HepG2 (cell line): ENCODE measurements at regions not wholly inside any gene's neighbourhood (a gene's known extent, or its start where the extent isn't known, plus 50 kb on each side); places are given as distances from the start of the nearest gene placed in this dataset.

ENCODE experiments used
- ATAC-seq: fragments of 200-7000 bp; cut with Tn5 transposase; 3 replicates; pipeline ENCODE4 v1.9.1; 2020; ENCODE audit warnings: mild to moderate bottlenecking, moderate library complexity
- BruUV-seq: library from RNA; stranded (reverse); fragments of 400-500 nt; replicated peaks from 2 replicates; lab custom pipeline; 2021; lab: Mats Ljungman, UMichigan
- CTCF ChIA-PET: fragments of 300-600 bp; formaldehyde crosslinking; extraction: SDS; loops from one replicate; lab custom pipeline; 2021; ENCODE audit warnings: low total read pairs, inconsistent platforms, low intra/inter-chr PET ratio; lab: Yijun Ruan, JAX
- POLR2A ChIA-PET: fragments of 350-600 bp; sonication (Branson Sonifier 250); formaldehyde crosslinking; loops from one replicate; lab custom pipeline; 2020; ENCODE audit warnings: antibody characterized with exemption, inconsistent platforms; lab: Yijun Ruan, JAX
- DNase-seq: peaks from one replicate; pipeline ENCODE4 v3.0.0-alpha.2; 2015; ENCODE audit warnings: low spot score
- FAIRE-seq: peaks from 3 replicates; lab custom pipeline; 2011; peaks lifted over from hg19 to GRCh38; lab: Jason Lieb, UNC
- H2AFZ ChIP-seq: one replicate; pipeline ENCODE4 v1.6.1; 2011; ENCODE audit warnings: low read length, inconsistent platforms
- H3K27ac ChIP-seq: fragments of 300-600 bp; 3 replicates; pipeline ENCODE4 v1.8.0; 2011; ENCODE audit warnings: mixed run types, mild to moderate bottlenecking, mixed read lengths, low read length, inconsistent platforms; ENCODE audit not compliant: insufficient read depth; ENCODE audit errors: extremely low read length
- H3K27me3 ChIP-seq, 2 experiments: fragments of 200-600 bp in 1 of 2; 2 replicates in 1 of 2; 3 replicates in 1 of 2; pipeline versions ENCODE4 v1.6.0 to v1.8.0; 2011; ENCODE audit warnings: low read length in 2 of 2, mild to moderate bottlenecking in 2 of 2, moderate library complexity in 2 of 2, inconsistent platforms in 1 of 2; ENCODE audit not compliant: insufficient read depth in 2 of 2, control insufficient read depth in 1 of 2
- H3K36me3 ChIP-seq, 2 experiments: fragments of 200-600 bp in 1 of 2; replicated peaks in 1 of 2; 2 replicates in 1 of 2; 3 replicates in 1 of 2; pipeline versions ENCODE4 v1.5.1 to v1.8.0; 2011; ENCODE audit warnings: low read length in 2 of 2, inconsistent platforms in 1 of 2; ENCODE audit not compliant: insufficient read depth in 2 of 2, control insufficient read depth in 1 of 2
- H3K4me1 ChIP-seq: 2 replicates; pipeline ENCODE4 v1.5.1; 2012; ENCODE audit warnings: low read length, inconsistent platforms; ENCODE audit not compliant: insufficient read depth
- H3K4me2 ChIP-seq: 2 replicates; pipeline ENCODE4 v1.6.0; 2011; ENCODE audit warnings: low read depth, low read length, inconsistent platforms
- H3K4me3 ChIP-seq, 3 experiments: fragments of 200-600 bp in 1 of 3; sonication (generic), shearing (Covaris generic) in 1 of 3; replicated peaks in 1 of 3; 2 replicates each; pipeline ENCODE4 v1.5.1; 2011 to 2016; ENCODE audit warnings: low read length in 3 of 3, inconsistent platforms in 2 of 3, low read depth in 2 of 3, mild to moderate bottlenecking in 2 of 3, control low read depth in 1 of 3, mixed read lengths in 1 of 3; ENCODE audit not compliant: insufficient read depth in 1 of 3
- H3K79me2 ChIP-seq: one replicate; pipeline ENCODE4 v1.6.1; 2011; ENCODE audit warnings: low read length, inconsistent platforms; ENCODE audit not compliant: insufficient read depth
- H3K9ac ChIP-seq: 2 replicates; pipeline ENCODE4 v1.6.0; 2011; ENCODE audit warnings: mild to moderate bottlenecking, low read depth, low read length, inconsistent platforms; ENCODE audit not compliant: insufficient read depth
- H3K9me3 ChIP-seq: 2 replicates; pipeline ENCODE4 v1.5.1; 2012; ENCODE audit warnings: mild to moderate bottlenecking, low read length
- H4K20me1 ChIP-seq: 2 replicates; pipeline ENCODE4 v1.6.0; 2011; ENCODE audit warnings: inconsistent platforms, mild to moderate bottlenecking, low read length, moderate library complexity; ENCODE audit not compliant: insufficient read depth
- GABPB1 ChIP-seq: IDR thresholded peaks from 2 replicates; pipeline ENCODE4 v1.6.1; 2016; ENCODE audit warnings: mild to moderate bottlenecking, missing genetic modification reagents, moderate library complexity, missing compliant biosample characterization
- HMG20B ChIP-seq: conservative IDR thresholded peaks from 2 replicates; pipeline ENCODE4 v1.6.1; 2016; ENCODE audit warnings: missing genetic modification reagents, missing compliant biosample characterization
- HNRNPLL ChIP-seq: fragments of 200-400 bp; formaldehyde crosslinking; IDR thresholded peaks from 2 replicates; pipeline ENCODE4 v1.6.1; 2017; ENCODE audit warnings: mild to moderate bottlenecking, low read depth, low read length; ENCODE audit not compliant: poor library complexity, severe bottlenecking
- POGZ ChIP-seq: sonication (generic); formaldehyde crosslinking; IDR thresholded peaks from 2 replicates; pipeline ENCODE4 v1.4.0; 2020; ENCODE audit warnings: mild to moderate bottlenecking, missing genetic modification reagents
- SMARCE1 ChIP-seq: fragments of 450-650 bp; IDR thresholded peaks from 2 replicates; pipeline ENCODE4 v1.6.1; 2017; ENCODE audit warnings: borderline replicate concordance
- SP1 ChIP-seq, 2 experiments: fragments of 450-650 bp in 1 of 2; sonication (generic) in 1 of 2; formaldehyde crosslinking in 1 of 2; IDR thresholded peaks; 2 replicates each; pipeline versions ENCODE4 v1.4.0 to v1.6.1; 2016 to 2020; ENCODE audit warnings: missing genetic modification reagents in 1 of 2
- STAG1 ChIP-seq: sonication (generic); formaldehyde crosslinking; IDR thresholded peaks from 2 replicates; pipeline ENCODE4 v1.4.0; 2020; ENCODE audit warnings: missing genetic modification reagents
- WIZ ChIP-seq: sonication (generic); formaldehyde crosslinking; IDR thresholded peaks from 2 replicates; pipeline ENCODE4 v1.5.1; 2020; ENCODE audit warnings: mild to moderate bottlenecking, missing genetic modification reagents
- ZMYM4 ChIP-seq: sonication (generic); formaldehyde crosslinking; IDR thresholded peaks from 2 replicates; pipeline ENCODE4 v1.8.1; 2023; ENCODE audit warnings: mild to moderate bottlenecking, missing genetic modification reagents
- ZNF225 ChIP-seq: sonication (generic); formaldehyde crosslinking; IDR thresholded peaks from 2 replicates; pipeline ENCODE4 v1.4.0; 2020; ENCODE audit warnings: mild to moderate bottlenecking, missing genetic modification reagents
- ZNF564 ChIP-seq: sonication (generic); formaldehyde crosslinking; IDR thresholded peaks from 2 replicates; pipeline ENCODE4 v1.8.1; 2023; ENCODE audit warnings: mild to moderate bottlenecking, missing genetic modification reagents
- ZNF713 ChIP-seq: sonication (generic); formaldehyde crosslinking; IDR thresholded peaks from 2 replicates; pipeline ENCODE4 v1.4.0; 2020; ENCODE audit warnings: mild to moderate bottlenecking, missing genetic modification reagents
- WGBS: methylation state at CpG from one replicate; pipeline ENCODE4 v1.1.6; 2017; ENCODE audit warnings: low lambda C conversion rate; 5-methylcytosine and 5-hydroxymethylcytosine counted together
- in situ Hi-C: cut with HindIII; loops from 2 replicates; pipeline ENCODE4 v1.10.0; 2017; ENCODE audit warnings: low pct_unique_long_range_greater_than_20kb; ENCODE audit not compliant: extremely low pct_ligation_motif_present
- intact Hi-C: fragments of 100-400 bp; cut with micrococcal nuclease; formaldehyde crosslinking; loops from one replicate; pipeline ENCODE4 v1.10.0; 2022; ENCODE audit not compliant: unreplicated experiment
- TF ChIP-seq, protein P1 (sequence below): sonication (generic); formaldehyde crosslinking; IDR thresholded peaks from 2 replicates; pipeline ENCODE4 v1.4.0; 2020; ENCODE audit warnings: missing genetic modification reagents
- TF ChIP-seq, protein P2 (sequence below): sonication (generic); formaldehyde crosslinking; IDR thresholded peaks from 2 replicates; pipeline ENCODE4 v1.4.0; 2020; ENCODE audit warnings: missing genetic modification reagents
- TF ChIP-seq, protein P3 (sequence below): sonication (generic); formaldehyde crosslinking; IDR thresholded peaks from 2 replicates; pipeline ENCODE4 v1.5.0; 2020; ENCODE audit warnings: mild to moderate bottlenecking, missing genetic modification reagents, moderate library complexity
- TF ChIP-seq, protein P4 (sequence below): sonication (generic); IDR thresholded peaks from 2 replicates; pipeline ENCODE4 v1.6.1; 2016; ENCODE audit warnings: low read depth, borderline replicate concordance

DNA sequence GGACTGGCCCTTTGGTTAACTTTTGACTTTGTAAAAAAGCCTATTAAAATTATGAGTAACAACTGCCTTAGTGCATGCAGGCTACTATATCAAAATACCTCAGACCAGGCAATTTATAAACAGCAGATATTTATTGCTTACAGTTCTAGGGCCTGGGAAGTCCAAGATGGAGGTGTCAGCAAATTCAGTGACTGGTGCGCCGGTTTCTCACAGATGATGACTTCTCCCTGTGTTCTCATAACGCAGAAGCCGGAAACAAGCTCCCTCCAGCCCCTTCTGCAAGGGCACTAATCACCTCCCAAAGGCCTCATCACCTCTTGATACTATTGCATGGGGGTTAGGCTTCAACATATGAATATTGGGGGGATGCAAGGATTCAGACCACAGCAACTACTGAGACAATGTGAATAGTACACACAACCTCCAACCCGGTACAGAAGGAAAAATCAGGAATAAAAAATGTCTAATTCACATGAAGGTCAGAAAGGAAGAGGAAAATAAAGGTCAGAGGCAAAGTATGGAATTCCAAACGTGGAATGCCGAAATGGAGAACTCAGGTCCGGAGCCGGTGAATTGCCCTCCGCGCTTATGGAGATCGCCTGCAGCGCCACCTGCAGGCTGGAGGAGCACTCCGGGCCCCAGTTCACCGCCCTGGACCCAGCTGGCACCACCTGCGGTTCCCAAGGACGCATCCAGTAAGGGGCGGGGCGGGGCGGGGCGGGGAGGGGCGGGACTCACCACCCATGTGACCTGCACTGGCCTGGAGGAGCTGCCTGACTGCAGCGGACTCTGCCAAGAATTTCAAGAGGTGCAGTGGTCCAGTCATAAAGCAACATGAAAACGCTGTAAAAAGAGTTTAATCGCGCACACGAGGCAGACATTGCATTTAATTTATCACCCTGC, 203.4 kb downstream of the KIF26A start:
- no peak for FAIRE-seq
- TF ChIP-seq, protein P1, sequence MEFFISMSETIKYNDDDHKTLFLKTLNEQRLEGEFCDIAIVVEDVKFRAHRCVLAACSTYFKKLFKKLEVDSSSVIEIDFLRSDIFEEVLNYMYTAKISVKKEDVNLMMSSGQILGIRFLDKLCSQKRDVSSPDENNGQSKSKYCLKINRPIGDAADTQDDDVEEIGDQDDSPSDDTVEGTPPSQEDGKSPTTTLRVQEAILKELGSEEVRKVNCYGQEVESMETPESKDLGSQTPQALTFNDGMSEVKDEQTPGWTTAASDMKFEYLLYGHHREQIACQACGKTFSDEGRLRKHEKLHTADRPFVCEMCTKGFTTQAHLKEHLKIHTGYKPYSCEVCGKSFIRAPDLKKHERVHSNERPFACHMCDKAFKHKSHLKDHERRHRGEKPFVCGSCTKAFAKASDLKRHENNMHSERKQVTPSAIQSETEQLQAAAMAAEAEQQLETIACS (CRISPR knock-in tag) = no peak
- TF ChIP-seq HNRNPLL (peak; percentile 85), GABPB1 (CRISPR knock-in tag) (peak; percentile 28; the same call in 1 of the 2 replicates), ZNF225 (CRISPR knock-in tag) (no peak), HMG20B (no peak), ZNF713 (CRISPR knock-in tag) (no peak), ZNF564 (CRISPR knock-in tag) (no peak), ZMYM4 (CRISPR knock-in tag) (peak; percentile 60; the same call in 1 of the 2 replicates), SP1 (IDR thresholded peaks at IDR 0.05) (no peak), SP1 (CRISPR knock-in tag; IDR thresholded peaks at IDR 0.05) (0 out of 2 replicates have a peak, but pooled peaks have one; percentile 39), WIZ (CRISPR knock-in tag) (no peak), POGZ (peak; percentile 49), SMARCE1 (no peak), STAG1 (CRISPR knock-in tag) (peak; percentile 2; the same call in 1 of the 2 replicates)
- TF ChIP-seq, protein P2, sequence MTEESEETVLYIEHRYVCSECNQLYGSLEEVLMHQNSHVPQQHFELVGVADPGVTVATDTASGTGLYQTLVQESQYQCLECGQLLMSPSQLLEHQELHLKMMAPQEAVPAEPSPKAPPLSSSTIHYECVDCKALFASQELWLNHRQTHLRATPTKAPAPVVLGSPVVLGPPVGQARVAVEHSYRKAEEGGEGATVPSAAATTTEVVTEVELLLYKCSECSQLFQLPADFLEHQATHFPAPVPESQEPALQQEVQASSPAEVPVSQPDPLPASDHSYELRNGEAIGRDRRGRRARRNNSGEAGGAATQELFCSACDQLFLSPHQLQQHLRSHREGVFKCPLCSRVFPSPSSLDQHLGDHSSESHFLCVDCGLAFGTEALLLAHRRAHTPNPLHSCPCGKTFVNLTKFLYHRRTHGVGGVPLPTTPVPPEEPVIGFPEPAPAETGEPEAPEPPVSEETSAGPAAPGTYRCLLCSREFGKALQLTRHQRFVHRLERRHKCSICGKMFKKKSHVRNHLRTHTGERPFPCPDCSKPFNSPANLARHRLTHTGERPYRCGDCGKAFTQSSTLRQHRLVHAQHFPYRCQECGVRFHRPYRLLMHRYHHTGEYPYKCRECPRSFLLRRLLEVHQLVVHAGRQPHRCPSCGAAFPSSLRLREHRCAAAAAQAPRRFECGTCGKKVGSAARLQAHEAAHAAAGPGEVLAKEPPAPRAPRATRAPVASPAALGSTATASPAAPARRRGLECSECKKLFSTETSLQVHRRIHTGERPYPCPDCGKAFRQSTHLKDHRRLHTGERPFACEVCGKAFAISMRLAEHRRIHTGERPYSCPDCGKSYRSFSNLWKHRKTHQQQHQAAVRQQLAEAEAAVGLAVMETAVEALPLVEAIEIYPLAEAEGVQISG = peak; percentile 98
- TF ChIP-seq, protein P3, sequence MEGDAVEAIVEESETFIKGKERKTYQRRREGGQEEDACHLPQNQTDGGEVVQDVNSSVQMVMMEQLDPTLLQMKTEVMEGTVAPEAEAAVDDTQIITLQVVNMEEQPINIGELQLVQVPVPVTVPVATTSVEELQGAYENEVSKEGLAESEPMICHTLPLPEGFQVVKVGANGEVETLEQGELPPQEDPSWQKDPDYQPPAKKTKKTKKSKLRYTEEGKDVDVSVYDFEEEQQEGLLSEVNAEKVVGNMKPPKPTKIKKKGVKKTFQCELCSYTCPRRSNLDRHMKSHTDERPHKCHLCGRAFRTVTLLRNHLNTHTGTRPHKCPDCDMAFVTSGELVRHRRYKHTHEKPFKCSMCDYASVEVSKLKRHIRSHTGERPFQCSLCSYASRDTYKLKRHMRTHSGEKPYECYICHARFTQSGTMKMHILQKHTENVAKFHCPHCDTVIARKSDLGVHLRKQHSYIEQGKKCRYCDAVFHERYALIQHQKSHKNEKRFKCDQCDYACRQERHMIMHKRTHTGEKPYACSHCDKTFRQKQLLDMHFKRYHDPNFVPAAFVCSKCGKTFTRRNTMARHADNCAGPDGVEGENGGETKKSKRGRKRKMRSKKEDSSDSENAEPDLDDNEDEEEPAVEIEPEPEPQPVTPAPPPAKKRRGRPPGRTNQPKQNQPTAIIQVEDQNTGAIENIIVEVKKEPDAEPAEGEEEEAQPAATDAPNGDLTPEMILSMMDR (CRISPR knock-in tag) = peak; percentile 71
- TF ChIP-seq, protein P4, sequence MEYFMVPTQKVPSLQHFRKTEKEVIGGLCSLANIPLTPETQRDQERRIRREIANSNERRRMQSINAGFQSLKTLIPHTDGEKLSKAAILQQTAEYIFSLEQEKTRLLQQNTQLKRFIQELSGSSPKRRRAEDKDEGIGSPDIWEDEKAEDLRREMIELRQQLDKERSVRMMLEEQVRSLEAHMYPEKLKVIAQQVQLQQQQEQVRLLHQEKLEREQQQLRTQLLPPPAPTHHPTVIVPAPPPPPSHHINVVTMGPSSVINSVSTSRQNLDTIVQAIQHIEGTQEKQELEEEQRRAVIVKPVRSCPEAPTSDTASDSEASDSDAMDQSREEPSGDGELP = peak; percentile 76; the same call in 1 of the 2 replicates

More for the DNA sequence above, 203.4 kb downstream of the KIF26A start:
- in situ Hi-C loops (no loop called here), intact Hi-C loops (no loop called here)
- no peak overlapping the region for H3K9ac ChIP-seq
- WGBS = 45% methylated on average over 20 of the region's 27 CpGs
- H3K27me3 ChIP-seq = peaks cover 1 to 29% of the 10 kb centered on the region in 2 experiments; a peak in 2 of 5 replicates
- H3K4me1 ChIP-seq = 0 out of 2 replicates have a peak, but pooled peaks cover 7% of the 10 kb centered on the region
- ChIA-PET POLR2A (no interaction called here), CTCF (no interaction called here)
- no peaks in the 10 kb centered on the region for H3K36me3 ChIP-seq
- no peak overlapping the region for H3K27ac ChIP-seq
- H3K79me2 ChIP-seq = no peaks in the 10 kb centered on the region
- ATAC-seq (peak; percentile 91), DNase-seq (peak; percentile 64)
- H4K20me1 ChIP-seq = no peaks in the 10 kb centered on the region
- H3K4me2 ChIP-seq = no peak overlapping the region; the same call in 1 of the 2 replicates
- no peak overlapping the region for H2AFZ ChIP-seq
- H3K4me3 ChIP-seq = no peak overlapping the region
- no peaks in the 10 kb centered on the region for H3K9me3 ChIP-seq
- no TSS peak for BruUV-seq
